Activated naive CD4-positive, alpha-beta T cell treated with anti-CD3 and anti-CD28 coated beads, Interleukin-2, amount 50 U/mL, for 24 hours (primary cell): ENCODE measurements at regions not wholly inside any gene's neighbourhood (a gene's known extent, or its start where the extent isn't known, plus 50 kb on each side); places are given as distances from the start of the nearest gene placed in this dataset.

Source experiments
- H3K27ac Mint-ChIP-seq: one replicate; pipeline ENCODE4 v1.8.0; 2021; ENCODE audit warnings: mild to moderate bottlenecking, mixed read lengths
- H3K27me3 Mint-ChIP-seq: one replicate; pipeline ENCODE4 v1.8.0; 2021; ENCODE audit warnings: mixed read lengths
- H3K36me3 Mint-ChIP-seq: one replicate; pipeline ENCODE4 v1.8.0; 2021; ENCODE audit warnings: mixed read lengths
- H3K4me1 Mint-ChIP-seq: one replicate; pipeline ENCODE4 v1.8.0; 2021; ENCODE audit warnings: mixed read lengths
- H3K4me3 Mint-ChIP-seq: one replicate; pipeline ENCODE4 v1.8.0; 2021; ENCODE audit warnings: mild to moderate bottlenecking, mixed read lengths
- H3K9me3 Mint-ChIP-seq: one replicate; pipeline ENCODE4 v1.8.0; 2021; ENCODE audit warnings: mixed read lengths

DNA sequence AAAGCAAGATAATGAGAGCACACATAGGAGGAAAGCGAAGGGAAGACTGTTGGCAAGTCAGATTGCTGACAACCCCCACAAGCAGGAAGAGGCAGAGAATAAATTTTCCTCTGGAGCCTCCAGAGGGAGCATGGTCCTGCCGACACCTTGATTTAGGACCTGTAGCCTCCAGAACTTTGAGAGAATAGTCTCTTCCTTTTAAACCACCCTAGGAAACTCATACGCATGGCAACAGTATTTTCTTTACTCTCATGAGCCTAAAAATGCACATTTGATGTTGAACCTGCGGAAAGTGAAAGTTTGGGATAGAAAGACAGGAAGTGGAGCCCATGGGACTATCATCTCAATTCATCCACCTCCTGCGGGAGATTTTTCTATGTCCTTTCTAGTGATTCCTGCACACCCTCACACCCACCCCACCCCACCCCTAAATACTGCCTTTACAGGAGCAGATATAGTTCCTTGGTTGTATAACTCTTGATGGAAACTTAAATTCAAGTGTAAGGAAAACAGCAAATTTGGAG, 116.7 kb upstream of the LPP start:
- Mint-ChIP-seq H3K27me3 (no peaks in the 10 kb centered on the region), H3K27ac (no peak overlapping the region), H3K9me3 (no peaks in the 10 kb centered on the region), H3K36me3 (peaks cover 2% of the 10 kb centered on the region), H3K4me3 (no peak overlapping the region), H3K4me1 (peaks cover 4% of the 10 kb centered on the region)

DNA sequence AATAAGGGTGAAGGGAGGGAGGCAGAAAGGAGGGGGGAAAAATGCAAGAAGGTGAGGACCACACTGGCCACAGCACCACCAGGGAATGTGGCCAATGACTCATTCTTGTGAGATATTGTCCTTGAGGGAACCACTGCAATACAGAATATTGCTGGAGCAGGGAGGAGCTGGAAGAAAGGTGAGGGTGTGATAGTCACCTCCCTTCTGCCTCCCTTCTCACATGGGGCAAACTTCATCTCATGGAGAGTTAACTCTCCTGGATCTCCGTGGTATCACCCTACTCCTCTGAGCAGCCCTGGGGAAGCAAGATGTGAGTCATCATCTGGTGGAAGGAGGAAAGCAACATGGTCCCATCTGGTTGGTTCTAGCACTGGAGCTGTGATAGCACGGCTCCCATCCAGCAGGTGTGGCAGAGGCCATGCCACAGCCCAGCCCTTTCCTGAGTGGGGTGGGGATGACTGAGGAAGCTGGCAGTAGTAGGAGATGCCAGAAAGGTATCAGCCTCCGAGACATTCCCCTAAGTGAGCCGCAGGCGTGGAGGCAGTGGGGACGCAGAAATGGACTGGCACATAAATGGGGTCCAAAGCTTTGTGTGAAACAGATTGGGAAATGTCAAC, 115.9 kb upstream of the LPP start:
- H3K27ac Mint-ChIP-seq: no peak overlapping the region
- no peaks in the 10 kb centered on the region for H3K27me3 Mint-ChIP-seq
- peaks cover 4% of the 10 kb centered on the region for H3K4me1 Mint-ChIP-seq
- H3K9me3 Mint-ChIP-seq: no peaks in the 10 kb centered on the region
- no peak overlapping the region for H3K4me3 Mint-ChIP-seq
- peaks cover 2% of the 10 kb centered on the region for H3K36me3 Mint-ChIP-seq

DNA sequence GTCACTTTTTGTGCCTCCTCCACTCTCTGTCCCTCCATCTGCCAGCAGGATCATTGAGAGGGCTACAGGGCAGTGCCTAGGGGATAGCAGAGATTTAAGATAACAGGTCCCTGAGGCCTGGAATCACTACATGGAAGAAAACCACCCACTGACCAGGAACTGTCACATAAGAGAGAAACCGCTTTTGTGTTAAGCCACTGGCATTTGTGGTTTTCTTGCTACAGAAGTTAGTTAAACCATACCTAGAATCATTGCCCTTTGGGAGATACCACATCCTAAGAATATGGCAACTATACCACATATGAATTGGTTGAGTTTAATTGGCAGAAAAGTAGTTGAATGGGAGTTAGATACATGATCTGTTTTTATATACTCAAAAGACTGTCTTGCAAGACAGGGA, 112.8 kb upstream of the LPP start:
- Mint-ChIP-seq H3K4me3 (no peak overlapping the region), H3K36me3 (peaks cover 2% of the 10 kb centered on the region), H3K27me3 (no peaks in the 10 kb centered on the region), H3K9me3 (no peaks in the 10 kb centered on the region), H3K4me1 (peaks cover 4% of the 10 kb centered on the region), H3K27ac (peak overlapping the region; percentile 33)

DNA sequence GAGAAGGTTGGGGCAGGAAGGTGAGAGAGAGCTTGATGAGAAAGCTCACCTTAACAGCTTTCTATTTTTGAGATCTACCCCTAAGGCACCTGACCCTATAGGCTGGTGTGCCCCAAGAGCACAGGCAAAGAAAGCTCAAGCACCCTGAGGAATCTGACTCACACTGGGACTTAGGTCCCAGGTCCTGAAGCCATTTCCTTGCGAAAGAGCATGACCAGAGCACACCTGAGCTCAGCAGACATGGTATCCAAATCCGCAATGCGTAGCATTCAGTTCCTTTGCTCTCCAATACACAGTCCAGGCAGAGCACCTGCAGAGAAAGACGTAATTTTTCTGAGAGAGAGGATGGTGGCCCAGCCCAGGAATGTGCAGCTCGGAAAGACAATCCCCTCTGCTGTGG, 112.1 kb upstream of the LPP start:
- H3K36me3 Mint-ChIP-seq: peaks cover 2% of the 10 kb centered on the region
- no peak overlapping the region for H3K4me3 Mint-ChIP-seq
- no peak overlapping the region for H3K27ac Mint-ChIP-seq
- no peaks in the 10 kb centered on the region for H3K27me3 Mint-ChIP-seq
- no peaks in the 10 kb centered on the region for H3K9me3 Mint-ChIP-seq
- peaks cover 4% of the 10 kb centered on the region for H3K4me1 Mint-ChIP-seq

DNA sequence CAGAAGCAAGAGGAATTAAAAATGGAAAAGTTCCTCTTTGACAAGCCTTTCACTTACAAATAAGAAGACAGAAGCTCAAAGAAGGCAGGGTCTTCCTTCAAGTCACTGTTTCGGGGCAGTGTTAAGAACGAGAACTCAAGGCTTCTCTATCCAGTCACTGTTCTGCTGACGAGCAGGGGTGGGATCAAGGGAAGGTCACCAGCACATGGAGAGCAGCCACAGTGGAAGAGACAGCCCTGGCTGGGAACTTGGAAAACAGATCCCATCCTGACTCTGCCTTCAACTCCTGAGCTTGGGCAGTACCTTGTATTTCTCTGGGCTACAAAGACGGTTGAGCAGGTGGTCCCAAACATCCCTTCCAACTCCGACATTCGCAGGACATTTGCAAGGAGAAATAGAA, 111.5 kb upstream of the LPP start:
- Mint-ChIP-seq H3K4me3 (no peak overlapping the region), H3K4me1 (peaks cover 4% of the 10 kb centered on the region), H3K9me3 (no peaks in the 10 kb centered on the region), H3K36me3 (peaks cover 2% of the 10 kb centered on the region), H3K27me3 (no peaks in the 10 kb centered on the region), H3K27ac (no peak overlapping the region)

DNA sequence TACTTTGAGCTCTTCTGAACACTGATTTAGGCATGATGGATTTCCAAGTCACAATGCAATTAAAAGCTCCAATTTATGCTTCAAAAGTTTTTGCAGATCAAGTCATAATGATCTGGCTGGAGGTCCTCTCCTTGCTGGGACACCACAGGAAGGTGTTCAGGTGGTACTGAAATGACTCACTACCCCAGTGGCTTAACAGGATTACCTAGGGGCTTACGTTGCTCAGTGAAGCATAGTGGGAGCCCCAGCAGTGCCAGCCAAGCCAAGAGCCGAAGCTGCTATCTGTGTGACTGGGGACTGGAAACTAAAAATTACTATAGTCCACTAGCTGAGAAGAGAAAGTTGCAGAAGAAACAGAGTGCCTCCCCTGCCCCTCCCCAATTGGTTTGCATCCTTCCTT, 110.1 kb upstream of the LPP start:
- peaks cover 2% of the 10 kb centered on the region for H3K36me3 Mint-ChIP-seq
- no peak overlapping the region for H3K4me3 Mint-ChIP-seq
- H3K4me1 Mint-ChIP-seq: peaks cover 4% of the 10 kb centered on the region
- H3K27ac Mint-ChIP-seq: no peak overlapping the region
- H3K27me3 Mint-ChIP-seq: no peaks in the 10 kb centered on the region
- no peaks in the 10 kb centered on the region for H3K9me3 Mint-ChIP-seq

DNA sequence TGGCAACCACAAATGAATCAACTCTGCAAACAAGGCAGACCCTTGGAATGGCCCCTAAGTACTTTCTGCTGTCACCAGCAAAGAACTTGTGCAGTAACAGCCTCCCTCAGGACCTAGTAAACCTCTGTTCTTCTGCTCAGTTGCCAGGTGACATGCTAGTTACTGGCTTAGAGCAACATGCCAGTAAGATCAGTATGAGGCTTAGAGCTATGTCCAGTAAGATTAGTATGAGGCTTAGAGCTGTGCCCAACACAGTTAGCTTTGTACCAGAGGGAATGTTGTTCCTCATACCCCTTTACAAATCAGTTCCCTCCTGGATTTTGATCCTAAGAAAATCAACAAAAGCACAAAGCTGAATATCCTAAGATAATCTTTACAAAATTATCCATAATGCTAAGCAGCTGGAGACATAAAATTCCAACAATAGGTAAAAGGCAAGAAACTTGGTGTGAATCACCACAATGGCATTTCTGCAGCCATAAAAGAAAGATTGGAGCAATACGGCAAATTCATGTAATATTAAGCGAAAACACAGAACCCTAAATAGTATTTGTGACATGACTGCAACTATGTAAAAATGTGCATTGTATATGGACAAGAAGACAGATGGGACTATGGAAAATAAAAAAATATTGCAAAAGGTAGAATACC, 107.3 kb upstream of the LPP start:
- no peaks in the 10 kb centered on the region for H3K36me3 Mint-ChIP-seq
- no peaks in the 10 kb centered on the region for H3K27me3 Mint-ChIP-seq
- H3K27ac Mint-ChIP-seq: no peak overlapping the region
- no peak overlapping the region for H3K4me3 Mint-ChIP-seq
- H3K4me1 Mint-ChIP-seq: peaks cover 12% of the 10 kb centered on the region
- no peaks in the 10 kb centered on the region for H3K9me3 Mint-ChIP-seq

DNA sequence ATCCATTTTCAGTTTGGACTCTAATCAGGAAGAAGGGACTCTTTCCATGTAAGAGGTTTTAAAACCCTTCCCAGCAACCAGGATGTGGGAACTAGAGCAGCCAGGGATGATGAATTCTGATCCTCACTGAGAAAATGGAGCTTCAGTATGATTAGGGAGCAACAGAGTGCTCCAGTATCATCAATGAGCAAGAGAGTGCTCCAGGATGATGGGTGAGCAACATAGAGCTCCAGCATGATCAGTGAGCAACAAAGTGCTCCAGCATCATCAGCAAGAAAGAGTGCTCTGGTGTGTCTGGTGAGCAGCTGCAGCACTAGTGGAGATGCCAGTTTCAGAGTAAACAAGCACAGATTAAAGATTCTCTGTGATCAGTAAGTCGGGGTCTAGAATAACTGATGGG, 106.4 kb upstream of the LPP start:
- Mint-ChIP-seq H3K9me3 (no peaks in the 10 kb centered on the region), H3K4me3 (no peak overlapping the region)

DNA sequence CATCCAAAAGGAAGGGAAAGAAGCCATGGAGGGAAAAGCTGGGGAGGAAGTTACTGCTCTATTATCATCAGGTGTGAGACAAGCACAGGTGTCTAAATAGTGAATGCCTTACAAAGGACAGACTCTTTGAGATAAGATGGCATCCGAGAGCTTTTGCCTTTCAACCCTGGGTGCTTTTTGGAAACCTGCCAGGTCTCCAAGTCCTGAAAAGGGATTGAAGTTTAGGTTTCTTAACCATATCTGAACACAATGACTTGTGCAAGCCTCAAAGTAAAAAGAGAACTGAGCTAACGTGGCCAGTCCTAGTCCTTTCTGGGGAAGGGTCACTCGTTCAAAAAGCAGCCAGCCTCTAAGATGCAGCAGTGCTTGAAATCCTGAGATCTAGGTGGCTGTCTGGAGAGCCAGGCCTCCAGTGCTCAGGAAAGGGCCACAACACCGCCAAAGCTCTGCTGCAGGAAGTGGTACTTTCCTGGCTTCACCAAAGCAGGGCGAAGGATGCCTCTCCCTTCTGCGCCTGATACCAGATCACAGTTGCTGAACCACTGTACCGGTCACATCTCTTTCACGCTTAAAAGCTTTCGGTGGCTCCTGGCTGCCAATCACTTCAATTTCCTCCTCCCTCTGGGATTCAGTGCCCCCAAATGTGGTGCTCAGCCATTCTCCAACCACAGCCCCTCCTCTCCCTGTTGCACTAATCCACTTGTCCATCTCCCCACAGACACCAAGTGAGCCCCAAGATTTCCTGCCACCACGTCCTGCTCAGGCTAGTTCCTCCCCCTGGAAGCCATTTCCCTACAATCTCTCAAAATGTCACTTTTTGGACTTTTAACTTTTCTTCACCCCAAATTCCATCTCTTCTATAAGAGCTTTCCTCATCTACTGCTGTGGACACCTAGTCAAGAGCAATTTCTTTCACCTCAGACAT, 104.1 kb upstream of the LPP start:
- no peaks in the 10 kb centered on the region for H3K36me3 Mint-ChIP-seq

More for the DNA sequence above, 106.4 kb upstream of the LPP start:
- Mint-ChIP-seq H3K4me1 (peaks cover 12% of the 10 kb centered on the region), H3K27me3 (no peaks in the 10 kb centered on the region), H3K27ac (no peak overlapping the region), H3K36me3 (no peaks in the 10 kb centered on the region)

DNA sequence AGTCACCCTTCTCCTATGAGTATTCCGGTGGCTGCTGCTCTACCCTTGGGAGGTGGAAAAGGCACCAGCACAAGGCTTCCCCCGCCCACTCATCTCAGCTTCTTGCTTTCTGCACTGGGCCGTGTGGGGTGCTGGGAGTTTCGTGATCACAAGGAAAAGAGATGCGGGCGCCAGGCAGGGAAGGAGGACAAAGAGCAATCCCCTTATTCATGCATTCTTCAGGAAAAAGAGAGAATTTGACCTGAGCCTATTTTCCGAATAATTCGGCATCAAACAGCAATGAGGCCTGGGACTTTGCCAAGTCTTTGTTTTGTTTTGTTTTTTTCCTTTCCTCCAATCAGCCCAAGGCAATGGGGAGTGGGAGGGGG, 102.2 kb upstream of the LPP start:
- Mint-ChIP-seq H3K27me3 (no peaks in the 10 kb centered on the region), H3K9me3 (no peaks in the 10 kb centered on the region), H3K27ac (no peak overlapping the region), H3K36me3 (no peaks in the 10 kb centered on the region), H3K4me3 (no peak overlapping the region), H3K4me1 (peaks cover 12% of the 10 kb centered on the region)

More for the DNA sequence above, 104.1 kb upstream of the LPP start:
- H3K4me1 Mint-ChIP-seq: peaks cover 12% of the 10 kb centered on the region
- H3K9me3 Mint-ChIP-seq: no peaks in the 10 kb centered on the region
- peak overlapping the region; percentile 45 for H3K4me3 Mint-ChIP-seq
- peak overlapping the region; percentile 3 for H3K27ac Mint-ChIP-seq
- H3K27me3 Mint-ChIP-seq: no peaks in the 10 kb centered on the region

DNA sequence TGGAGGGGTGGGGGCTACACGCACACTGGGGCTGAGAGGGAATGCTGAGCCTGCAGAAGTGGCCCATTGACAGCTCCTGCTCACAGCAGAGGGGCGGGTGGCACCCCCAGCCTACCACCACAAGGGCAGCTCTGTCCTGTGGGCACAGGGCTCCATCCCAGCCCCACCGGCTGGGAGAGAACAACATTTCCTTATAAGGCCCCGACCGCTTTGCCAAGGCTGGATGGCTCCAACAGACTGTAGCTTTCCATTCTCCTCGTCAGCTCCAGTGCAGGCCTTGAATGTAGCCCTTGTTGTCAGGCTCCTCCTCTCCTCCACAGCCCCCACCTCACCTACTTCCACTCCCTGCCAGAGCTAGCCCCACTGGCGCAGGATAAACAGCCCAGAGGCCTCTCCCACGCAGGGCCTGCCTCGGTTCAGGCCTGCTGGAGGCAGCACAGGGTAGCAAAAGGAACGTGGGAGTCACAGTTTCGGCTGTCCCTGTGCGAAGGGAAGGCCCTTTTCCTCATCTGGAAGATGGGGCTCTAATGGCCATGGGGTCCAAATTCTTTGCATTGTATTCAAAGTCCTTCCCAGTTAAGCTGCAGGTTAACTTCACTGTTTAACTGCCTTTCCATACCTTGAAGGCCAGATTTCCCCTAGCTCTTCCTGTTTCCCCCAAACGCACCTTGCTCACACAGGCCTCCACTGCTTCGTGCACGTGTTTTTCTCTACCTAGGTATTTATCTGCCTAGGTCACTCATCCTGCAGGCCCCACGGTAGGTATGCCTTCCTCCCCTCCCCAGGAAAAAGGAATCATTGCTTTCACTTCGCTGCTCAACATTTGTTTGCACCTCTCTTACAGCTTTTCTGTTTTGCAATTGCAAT, 101.6 kb upstream of the LPP start:
- Mint-ChIP-seq H3K4me3 (no peak overlapping the region), H3K27ac (peak overlapping the region; percentile 63), H3K27me3 (no peaks in the 10 kb centered on the region), H3K36me3 (no peaks in the 10 kb centered on the region), H3K4me1 (peaks cover 12% of the 10 kb centered on the region), H3K9me3 (no peaks in the 10 kb centered on the region)

DNA sequence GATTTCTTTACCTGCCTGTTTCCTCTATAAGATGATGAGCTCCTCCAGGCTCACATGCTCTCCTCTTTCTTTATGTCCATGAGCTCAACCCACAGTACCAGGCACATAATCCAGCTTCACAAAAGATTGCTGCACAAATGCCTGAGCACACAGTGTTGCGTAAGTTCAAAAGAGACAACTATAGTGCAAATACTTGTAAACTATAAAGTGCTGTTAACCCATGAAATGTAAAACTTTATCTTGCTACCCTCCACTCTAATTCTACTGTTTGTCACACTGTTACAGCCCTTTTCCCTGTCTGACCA, 101.0 kb upstream of the LPP start:
- Mint-ChIP-seq H3K4me3 (no peak overlapping the region), H3K4me1 (peaks cover 12% of the 10 kb centered on the region), H3K9me3 (no peaks in the 10 kb centered on the region), H3K36me3 (no peaks in the 10 kb centered on the region), H3K27me3 (no peaks in the 10 kb centered on the region), H3K27ac (peak overlapping the region; percentile 63)

DNA sequence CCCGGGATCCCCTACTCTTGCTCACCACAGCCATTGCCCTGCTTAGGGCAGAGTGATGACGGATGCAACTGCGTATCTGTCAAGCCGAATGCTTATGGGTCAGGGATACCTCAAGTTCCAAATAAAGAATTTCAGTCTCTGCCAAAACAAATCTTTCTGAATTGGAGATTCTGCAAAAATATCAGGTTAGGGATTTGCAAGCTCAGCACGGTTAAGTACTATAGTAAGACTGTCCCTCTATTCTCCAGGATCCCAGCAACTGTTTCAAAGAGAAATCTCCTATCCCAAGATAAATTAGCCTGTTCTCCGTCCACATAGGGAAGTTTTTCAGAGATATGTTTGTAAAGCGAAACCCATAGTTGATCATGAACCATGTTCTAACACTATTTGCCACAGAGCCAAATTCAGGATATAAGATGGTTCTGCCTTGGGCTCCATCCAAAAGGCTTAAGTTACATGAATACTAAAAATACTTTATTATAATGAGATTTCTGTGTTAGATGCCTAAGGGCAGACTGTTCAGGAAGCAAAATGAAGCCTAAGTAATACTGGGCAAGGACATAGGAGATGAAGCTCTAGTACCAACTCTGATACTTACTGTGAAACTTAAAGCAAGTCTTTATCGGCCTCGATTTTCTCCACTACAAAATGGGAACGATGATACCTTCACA, 100.1 kb upstream of the LPP start:
- Mint-ChIP-seq H3K4me3 (no peak overlapping the region), H3K27me3 (no peaks in the 10 kb centered on the region), H3K9me3 (no peaks in the 10 kb centered on the region), H3K27ac (no peak overlapping the region), H3K4me1 (peaks cover 12% of the 10 kb centered on the region), H3K36me3 (no peaks in the 10 kb centered on the region)

DNA sequence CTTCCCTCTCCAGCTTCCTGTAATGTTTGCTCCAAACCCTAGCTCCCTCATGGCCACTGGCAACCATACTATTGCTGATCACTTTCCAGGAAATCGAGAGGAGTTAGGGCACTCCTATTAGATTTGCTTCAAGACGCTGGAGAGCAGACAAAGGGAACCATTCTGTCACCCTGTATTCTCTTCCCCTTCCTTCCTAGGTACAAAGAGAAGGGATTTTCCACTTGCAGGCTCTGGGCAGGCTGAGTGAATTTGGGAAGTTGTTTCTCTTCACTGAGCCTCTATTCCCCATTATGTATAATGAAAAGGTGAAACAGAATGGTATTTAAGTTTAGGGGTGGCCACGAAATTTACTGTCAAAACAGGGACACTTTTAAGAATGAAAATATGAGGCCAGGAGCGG, 99.4 kb upstream of the LPP start:
- Mint-ChIP-seq H3K36me3 (no peaks in the 10 kb centered on the region), H3K4me1 (peaks cover 10% of the 10 kb centered on the region), H3K4me3 (no peak overlapping the region), H3K9me3 (no peaks in the 10 kb centered on the region), H3K27ac (no peak overlapping the region), H3K27me3 (no peaks in the 10 kb centered on the region)

DNA sequence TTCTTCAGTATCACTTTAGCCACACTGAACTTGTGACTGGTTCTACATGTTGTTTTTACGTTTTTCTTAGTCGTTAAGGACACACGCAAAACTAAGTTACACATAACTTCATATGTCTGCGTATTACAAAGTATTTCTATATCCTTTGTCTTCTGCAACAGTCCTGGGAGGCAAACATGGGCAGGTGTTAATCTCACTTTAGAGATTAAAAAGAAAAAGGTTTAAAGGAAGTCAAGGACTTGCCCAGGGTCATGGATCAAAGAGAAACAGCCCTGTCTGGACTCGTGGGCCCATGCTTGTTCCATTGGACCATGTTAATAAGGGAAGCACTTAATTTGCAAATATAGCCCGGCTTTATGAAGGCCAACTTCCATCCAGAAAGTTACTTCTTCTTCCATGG, 98.6 kb upstream of the LPP start:
- Mint-ChIP-seq H3K9me3 (no peaks in the 10 kb centered on the region), H3K27ac (peak overlapping the region; percentile 43), H3K36me3 (no peaks in the 10 kb centered on the region), H3K4me1 (peaks cover 3% of the 10 kb centered on the region), H3K4me3 (no peak overlapping the region), H3K27me3 (no peaks in the 10 kb centered on the region)
